ENCODE measurements at regions not wholly inside any gene's neighbourhood (a gene's known extent, or its start where the extent isn't known, plus 50 kb on each side); places are given as distances from the start of the nearest gene placed in this dataset.

DNA sequence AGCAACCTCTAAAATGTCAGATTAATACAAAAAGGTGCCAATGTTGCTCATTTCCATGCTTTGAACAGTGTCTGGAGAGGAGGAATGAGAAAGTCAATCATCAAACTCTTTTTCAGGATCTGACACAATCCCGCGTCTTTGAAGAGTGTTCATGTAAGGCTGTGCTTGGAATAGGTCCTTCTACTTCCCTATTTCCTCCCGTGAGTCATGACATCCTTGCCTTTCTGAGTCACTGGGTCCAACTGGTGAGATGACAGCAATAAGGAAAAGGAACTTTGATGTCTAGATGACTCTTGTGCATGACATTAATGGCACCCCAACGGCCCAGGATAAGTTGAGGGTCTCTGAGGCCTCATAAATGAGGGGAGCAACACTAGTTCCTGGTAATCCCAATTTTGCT, 109.0 kb upstream of the CELF4 start:
- TF ChIP-seq CTCF (IDR thresholded peaks at IDR 0.05; ENCODE audit: insufficient read depth, low read depth, low read length): no peak
- no peak for DNase-seq (ENCODE audit: low read depth)
- H3K4me3 ChIP-seq (ENCODE audit: low read depth, low read length): no peak overlapping the region

DNA sequence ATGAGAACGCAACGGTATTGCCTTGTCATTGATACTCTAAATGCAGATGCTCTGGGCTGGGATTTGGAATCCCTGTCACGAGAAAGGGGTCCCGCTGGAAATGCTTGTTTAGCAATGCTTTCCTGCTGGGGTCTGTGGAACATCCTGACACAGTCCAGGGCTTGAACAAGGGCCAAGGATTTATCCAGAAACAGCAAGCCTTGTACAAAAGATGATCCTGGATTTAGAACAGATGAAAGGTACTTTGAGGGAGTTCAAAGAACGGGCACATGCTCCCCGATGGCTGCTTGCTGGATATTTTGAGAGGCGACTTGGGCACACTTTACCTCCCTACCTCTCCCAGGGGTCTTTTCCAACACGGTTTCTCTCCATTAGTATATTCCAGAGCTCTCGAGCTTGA, 108.1 kb upstream of the CELF4 start:
- DNase-seq (ENCODE audit: low read depth): no peak
- no peak overlapping the region for H3K4me3 ChIP-seq (ENCODE audit: low read depth, low read length)

GRCh38 chr18:37672932-37673595, 107.5 kb upstream of the CELF4 start:
- no peak for TF ChIP-seq CTCF (IDR thresholded peaks at IDR 0.05; ENCODE audit: insufficient read depth, low read depth, low read length)
- no peak for DNase-seq (ENCODE audit: low read depth)
- H3K4me3 ChIP-seq (ENCODE audit: low read depth, low read length): no peak overlapping the region

More for the DNA sequence above, 108.1 kb upstream of the CELF4 start:
- no peak for TF ChIP-seq CTCF (IDR thresholded peaks at IDR 0.05; ENCODE audit: insufficient read depth, low read depth, low read length)

DNA sequence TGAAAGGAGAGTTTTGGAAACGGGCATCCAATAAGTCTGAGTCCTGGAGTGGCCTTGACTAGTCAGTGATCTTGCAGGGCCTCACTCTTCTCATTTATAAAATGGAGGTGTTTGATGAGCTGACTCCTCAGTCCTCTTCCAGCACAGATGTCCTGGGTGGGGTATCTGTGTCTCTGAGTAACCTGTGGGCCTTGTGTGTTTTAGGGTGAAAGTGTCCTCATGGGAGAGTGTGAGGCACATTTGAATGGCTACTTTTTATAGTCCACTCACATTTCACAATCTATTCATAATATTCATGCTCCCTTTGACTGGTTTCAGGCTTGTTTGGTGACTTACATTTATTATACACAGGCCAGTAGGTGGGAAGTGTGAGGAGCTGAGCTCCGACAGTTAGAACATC, 106.4 kb upstream of the CELF4 start:
- DNase-seq (ENCODE audit: low read depth): no peak
- TF ChIP-seq CTCF (IDR thresholded peaks at IDR 0.05; ENCODE audit: insufficient read depth, low read depth, low read length): no peak
- no peak overlapping the region for H3K4me3 ChIP-seq (ENCODE audit: low read depth, low read length)

DNA sequence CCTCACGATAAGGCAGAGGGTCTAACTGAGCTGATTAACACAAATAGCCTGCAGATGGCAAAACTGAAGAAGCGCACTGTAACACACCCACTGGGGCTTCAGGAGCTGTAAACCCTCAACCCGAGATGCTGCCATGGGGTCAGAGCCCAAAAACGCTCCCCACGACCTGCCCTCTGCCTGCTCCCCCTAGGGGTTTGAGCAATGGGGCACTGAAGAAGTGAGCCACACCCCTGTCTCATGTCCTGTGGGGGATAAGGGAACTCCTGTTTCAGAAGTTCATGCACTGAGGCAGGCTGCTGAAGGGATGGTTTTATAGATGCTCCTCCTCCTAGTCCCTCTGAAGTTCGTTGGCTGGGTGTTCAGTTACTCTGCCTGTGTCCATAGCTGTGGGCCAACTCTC, 105.9 kb upstream of the CELF4 start:
- DNase-seq (ENCODE audit: low read depth): no peak
- H3K4me3 ChIP-seq (ENCODE audit: low read depth, low read length): no peak overlapping the region
- no peak for TF ChIP-seq CTCF (IDR thresholded peaks at IDR 0.05; ENCODE audit: insufficient read depth, low read depth, low read length)

DNA sequence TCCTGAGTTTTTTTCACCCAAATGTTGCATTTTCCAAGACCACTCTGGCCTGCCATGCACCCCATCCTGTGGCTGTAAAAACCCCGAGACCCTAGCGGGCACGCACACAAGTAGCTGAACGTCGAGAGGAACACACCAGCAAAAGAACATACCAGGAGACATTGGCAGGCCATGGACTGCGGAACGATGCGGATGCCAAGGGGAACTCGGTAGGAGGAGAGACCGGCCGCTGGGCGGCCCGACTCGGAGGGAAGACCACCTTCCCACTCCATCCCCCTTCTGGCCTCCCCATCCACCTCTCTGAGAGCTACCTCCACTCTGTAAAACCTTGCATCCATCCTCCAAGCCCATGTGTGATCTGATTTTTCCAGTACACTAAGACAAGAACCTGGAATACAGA, 105.5 kb upstream of the CELF4 start:
- DNase-seq (ENCODE audit: low read depth): no peak
- no peak overlapping the region for H3K4me3 ChIP-seq (ENCODE audit: low read depth, low read length)
- no peak for TF ChIP-seq CTCF (IDR thresholded peaks at IDR 0.05; ENCODE audit: insufficient read depth, low read depth, low read length)

DNA sequence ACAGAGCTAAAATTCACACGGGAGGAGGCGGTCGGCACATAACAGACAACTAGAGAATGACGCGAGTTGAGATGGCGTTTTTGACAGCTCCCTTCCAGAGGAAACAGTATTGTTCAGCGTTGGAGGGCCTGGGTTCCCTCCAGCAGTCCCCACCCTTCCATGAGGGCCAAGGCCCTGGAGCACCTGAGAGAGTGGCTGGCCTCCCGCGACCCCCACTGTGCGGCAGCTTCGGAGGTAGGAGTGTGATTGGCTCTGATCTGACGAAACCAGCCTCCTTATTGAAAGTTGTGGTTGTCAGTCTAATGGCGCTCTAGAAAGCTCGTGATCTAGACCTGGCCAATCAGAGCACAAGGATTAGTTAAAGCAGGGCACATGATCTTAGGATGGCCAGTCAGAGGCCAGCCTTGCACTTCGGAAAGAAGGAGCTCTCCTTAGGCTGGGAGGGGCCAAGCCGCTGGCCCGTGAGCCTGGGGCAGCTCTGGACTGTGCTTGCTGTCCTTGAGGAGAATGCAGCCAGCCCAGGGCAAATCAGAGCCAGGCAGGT, 104.5 kb upstream of the CELF4 start:
- no peak overlapping the region for H3K4me3 ChIP-seq (ENCODE audit: low read depth, low read length)
- no peak for DNase-seq (ENCODE audit: low read depth)
- TF ChIP-seq CTCF (IDR thresholded peaks at IDR 0.05; ENCODE audit: insufficient read depth, low read depth, low read length): no peak

Data from fibroblast of villous mesenchyme (primary cell).